Left lobe of liver (tissue), 2 donors: ENCODE measurements at regions not wholly inside any gene's neighbourhood (a gene's known extent, or its start where the extent isn't known, plus 50 kb on each side); places are given as distances from the start of the nearest gene placed in this dataset.
"Not testable (repeated sequence)": the region's sequence is repeated elsewhere in the genome, so short reads cannot be mapped to it uniquely, and the experiment has no call there.

Experiments used
- ATAC-seq: fragments of 200-7000 bp; cut with Tn5 transposase; one replicate; pipeline ENCODE4 v1.9.1; 2020; ENCODE audit warnings: mild to moderate bottlenecking, moderate library complexity
- DNase-seq: peaks from one replicate; pipeline ENCODE4 v3.0.0-alpha.2; 2020; ENCODE audit warnings: low spot score
- donor health status: DM: no; HTN: no; CAD: no; lungs with moderate emphysema.
- donor health status: DM: no; HTN: yes; CAD: no.

GRCh38 chr1:53398576-53399365, 60.4 kb upstream of the DMRTB1 start:
- no peak for ATAC-seq
- DNase-seq: peak; percentile 19

- ATAC-seq: not testable (repeated sequence)
- DNase-seq: peak; percentile 6
Observed at GRCh38 chr1:53399370-53400133, 59.6 kb upstream of the DMRTB1 start.

GRCh38 chr1:53400761-53401674, 58.2 kb upstream of the DMRTB1 start:
- DNase-seq (no peak), ATAC-seq (no peak)

- DNase-seq (peak; percentile 37), ATAC-seq (no peak)
Observed at GRCh38 chr1:53401813-53402745, 57.1 kb upstream of the DMRTB1 start.

GRCh38 chr1:53402891-53403655, 56.1 kb upstream of the DMRTB1 start:
- ATAC-seq: no peak
- DNase-seq: peak; percentile 23

GRCh38 chr1:53405737-53406136, 53.5 kb upstream of the DMRTB1 start:
- DNase-seq (no peak), ATAC-seq (no peak)

GRCh38 chr1:53406551-53407235, 52.5 kb upstream of the DMRTB1 start:
- ATAC-seq (no peak), DNase-seq (no peak)

- no peak for ATAC-seq
Observed at GRCh38 chr1:53408013-53408754, 51.0 kb upstream of the DMRTB1 start.

GRCh38 chr1:53408755-53409129, 50.5 kb upstream of the DMRTB1 start:
- DNase-seq (no peak), ATAC-seq (no peak)

More at GRCh38 chr1:53408013-53408754, 51.0 kb upstream of the DMRTB1 start:
- DNase-seq: no peak

GRCh38 chr1:53409233-53409632, 50.0 kb upstream of the DMRTB1 start:
- ATAC-seq: no peak
- DNase-seq: no peak
